ENCODE measurements at regions not wholly inside any gene's neighbourhood (a gene's known extent, or its start where the extent isn't known, plus 50 kb on each side); places are given as distances from the start of the nearest gene placed in this dataset.

DNA sequence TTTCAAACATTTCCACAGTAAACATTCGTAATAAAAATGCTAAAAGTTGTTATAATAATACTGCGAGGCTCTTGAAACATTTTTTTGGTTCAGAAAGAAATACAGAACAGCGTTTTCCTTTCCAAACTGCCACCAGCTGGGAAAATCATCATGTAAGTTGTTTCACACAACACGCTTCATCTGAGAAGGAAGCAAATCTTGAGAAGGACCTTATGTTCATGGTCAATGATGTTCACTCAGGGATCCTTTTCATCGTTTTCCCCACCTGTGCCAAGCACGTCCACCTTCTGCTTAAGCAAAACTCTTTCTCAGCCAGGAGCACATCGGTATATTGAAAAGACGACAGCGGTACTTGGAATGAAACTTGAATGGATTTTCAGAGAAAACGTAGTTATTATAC lies 274.5 kb upstream of the ELAC2 start:
- no peak overlapping the region for H3K4me3 Mint-ChIP-seq

DNA sequence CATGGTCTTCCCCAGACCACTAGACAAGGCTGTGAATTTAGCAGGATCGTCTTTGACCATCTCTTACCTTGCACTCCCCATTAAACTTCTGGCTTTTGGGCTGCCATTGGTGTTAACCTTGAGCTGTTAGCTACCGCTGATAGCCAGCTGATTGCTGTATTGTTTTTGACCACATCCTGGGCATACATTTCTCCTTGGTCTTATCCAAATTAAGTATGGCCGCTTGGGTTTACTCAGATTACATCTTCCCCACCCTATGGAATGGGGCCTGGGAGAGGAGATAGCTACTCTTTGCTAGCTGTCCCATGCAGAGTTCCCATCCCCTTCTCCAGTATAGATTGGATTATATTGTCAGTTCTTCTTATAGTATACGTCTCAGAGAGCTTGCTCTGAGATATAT lies 270.4 kb upstream of the ELAC2 start:
- Mint-ChIP-seq H3K27me3 (ENCODE audit: low read depth, poor library complexity) (no peaks in the 10 kb centered on the region), H3K4me1 (no peaks in the 10 kb centered on the region), H3K4me3 (no peak overlapping the region), H3K36me3 (ENCODE audit: low read depth) (no peaks in the 10 kb centered on the region), H3K9me3 (no peaks in the 10 kb centered on the region), H3K27ac (no peak overlapping the region)
- TF ChIP-seq, protein P1, sequence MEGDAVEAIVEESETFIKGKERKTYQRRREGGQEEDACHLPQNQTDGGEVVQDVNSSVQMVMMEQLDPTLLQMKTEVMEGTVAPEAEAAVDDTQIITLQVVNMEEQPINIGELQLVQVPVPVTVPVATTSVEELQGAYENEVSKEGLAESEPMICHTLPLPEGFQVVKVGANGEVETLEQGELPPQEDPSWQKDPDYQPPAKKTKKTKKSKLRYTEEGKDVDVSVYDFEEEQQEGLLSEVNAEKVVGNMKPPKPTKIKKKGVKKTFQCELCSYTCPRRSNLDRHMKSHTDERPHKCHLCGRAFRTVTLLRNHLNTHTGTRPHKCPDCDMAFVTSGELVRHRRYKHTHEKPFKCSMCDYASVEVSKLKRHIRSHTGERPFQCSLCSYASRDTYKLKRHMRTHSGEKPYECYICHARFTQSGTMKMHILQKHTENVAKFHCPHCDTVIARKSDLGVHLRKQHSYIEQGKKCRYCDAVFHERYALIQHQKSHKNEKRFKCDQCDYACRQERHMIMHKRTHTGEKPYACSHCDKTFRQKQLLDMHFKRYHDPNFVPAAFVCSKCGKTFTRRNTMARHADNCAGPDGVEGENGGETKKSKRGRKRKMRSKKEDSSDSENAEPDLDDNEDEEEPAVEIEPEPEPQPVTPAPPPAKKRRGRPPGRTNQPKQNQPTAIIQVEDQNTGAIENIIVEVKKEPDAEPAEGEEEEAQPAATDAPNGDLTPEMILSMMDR (IDR thresholded peaks at IDR 0.05), result no peak
- no peak for DNase-seq

More for the DNA sequence above, 274.5 kb upstream of the ELAC2 start:
- DNase-seq, result no peak
- TF ChIP-seq, protein P1 (IDR thresholded peaks at IDR 0.05), result no peak
- H3K27me3 Mint-ChIP-seq (ENCODE audit: low read depth, poor library complexity), result peaks cover 6% of the 10 kb centered on the region
- H3K27ac Mint-ChIP-seq, result no peak overlapping the region
- H3K4me1 Mint-ChIP-seq, result no peaks in the 10 kb centered on the region
- no peaks in the 10 kb centered on the region for H3K36me3 Mint-ChIP-seq (ENCODE audit: low read depth)
- no peaks in the 10 kb centered on the region for H3K9me3 Mint-ChIP-seq

DNA sequence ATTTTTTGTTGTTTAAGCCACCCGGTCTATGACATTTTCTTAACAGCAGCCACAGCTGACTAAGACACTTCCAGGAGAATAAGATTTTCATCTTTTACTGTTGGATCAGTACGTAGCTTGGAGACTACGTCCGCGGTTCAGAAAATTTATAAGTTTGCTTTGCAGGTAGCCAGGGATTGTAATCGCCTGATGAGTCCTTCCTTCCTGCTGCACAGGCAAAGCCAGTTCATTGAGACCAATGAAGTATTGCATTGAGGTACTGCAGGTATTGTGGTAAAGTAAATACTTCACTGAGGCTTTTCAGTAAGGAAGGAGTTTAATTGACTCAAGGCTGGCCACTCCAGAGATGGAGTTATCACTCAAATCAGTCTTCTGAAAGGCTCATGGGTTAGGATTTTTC lies 269.4 kb upstream of the ELAC2 start:
- Mint-ChIP-seq H3K36me3 (ENCODE audit: low read depth) (no peaks in the 10 kb centered on the region), H3K27ac (no peak overlapping the region), H3K27me3 (ENCODE audit: low read depth, poor library complexity) (no peaks in the 10 kb centered on the region), H3K9me3 (no peaks in the 10 kb centered on the region), H3K4me3 (no peak overlapping the region), H3K4me1 (no peaks in the 10 kb centered on the region)
- TF ChIP-seq, protein P1 (IDR thresholded peaks at IDR 0.05), result no peak
- DNase-seq, result no peak

DNA sequence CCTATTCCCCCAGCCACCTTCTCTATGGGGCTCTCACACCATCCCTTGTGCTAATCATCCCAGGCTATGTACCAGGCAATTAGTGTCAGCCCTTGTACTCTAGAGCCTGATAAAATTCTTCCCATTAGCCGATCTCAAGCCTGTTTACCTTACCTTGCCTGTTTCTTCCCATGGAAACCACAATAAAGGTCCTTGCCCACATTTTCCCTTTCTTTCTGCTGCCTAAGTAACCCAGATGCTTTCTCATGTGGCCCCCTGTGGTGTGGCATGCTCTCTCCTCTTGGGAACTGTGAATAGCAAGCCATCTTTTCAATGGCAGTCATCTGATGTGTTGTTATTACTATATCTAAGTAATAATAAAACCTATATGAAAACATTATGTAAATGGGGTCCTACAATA lies 265.8 kb upstream of the ELAC2 start:
- Mint-ChIP-seq H3K4me3 (no peak overlapping the region), H3K4me1 (no peaks in the 10 kb centered on the region), H3K27me3 (ENCODE audit: low read depth, poor library complexity) (no peaks in the 10 kb centered on the region), H3K36me3 (ENCODE audit: low read depth) (no peaks in the 10 kb centered on the region), H3K9me3 (no peaks in the 10 kb centered on the region), H3K27ac (no peak overlapping the region)
- TF ChIP-seq, protein P1 (IDR thresholded peaks at IDR 0.05), result no peak
- no peak for DNase-seq

DNA sequence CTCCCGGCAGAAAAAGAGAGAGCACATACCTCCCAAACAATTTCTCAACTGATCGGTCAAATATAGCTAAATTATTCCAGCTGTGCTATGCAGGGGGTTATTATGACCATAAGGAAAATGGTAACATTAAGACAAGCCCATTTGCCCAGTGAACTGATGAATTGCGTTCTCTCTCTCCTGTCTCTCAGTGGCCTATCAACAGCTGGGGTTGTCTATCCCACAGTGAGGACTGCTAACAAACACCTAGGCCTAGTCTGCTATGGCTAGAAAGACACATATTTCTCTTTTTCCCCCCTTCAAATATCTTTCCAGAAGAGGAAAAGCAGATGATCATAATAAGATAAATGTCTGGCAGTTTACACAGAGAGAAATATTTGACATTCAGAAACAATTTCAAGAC lies 263.8 kb upstream of the ELAC2 start:
- no peaks in the 10 kb centered on the region for H3K4me1 Mint-ChIP-seq
- H3K27ac Mint-ChIP-seq, result no peak overlapping the region
- TF ChIP-seq, protein P1 (IDR thresholded peaks at IDR 0.05), result no peak
- H3K36me3 Mint-ChIP-seq (ENCODE audit: low read depth), result peaks cover 7% of the 10 kb centered on the region
- H3K4me3 Mint-ChIP-seq, result no peak overlapping the region
- no peak for DNase-seq
- H3K27me3 Mint-ChIP-seq (ENCODE audit: low read depth, poor library complexity), result no peaks in the 10 kb centered on the region
- H3K9me3 Mint-ChIP-seq, result peaks cover 7% of the 10 kb centered on the region

DNA sequence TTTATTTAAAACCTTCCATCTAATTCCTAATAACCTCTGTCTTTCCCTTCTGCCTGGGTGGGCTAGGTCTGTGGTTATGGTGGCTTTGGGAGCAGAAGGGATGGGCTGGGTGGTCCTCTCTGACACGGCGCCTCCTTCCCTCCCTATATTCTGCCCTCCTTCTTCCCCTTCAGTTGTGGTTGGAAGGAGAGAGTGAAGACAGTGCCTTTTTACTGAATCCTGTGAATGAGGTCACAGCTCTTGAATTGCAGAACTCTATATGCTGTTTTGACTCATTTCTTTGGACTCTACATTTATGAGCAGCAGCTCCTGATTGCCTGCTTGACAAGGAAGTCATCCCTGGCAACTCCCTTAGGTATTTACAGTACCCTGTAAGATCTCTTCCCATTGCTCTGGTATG lies 256.0 kb upstream of the ELAC2 start:
- H3K4me1 Mint-ChIP-seq, result peaks cover 9% of the 10 kb centered on the region
- no peaks in the 10 kb centered on the region for H3K27me3 Mint-ChIP-seq (ENCODE audit: low read depth, poor library complexity)
- H3K36me3 Mint-ChIP-seq (ENCODE audit: low read depth), result peaks cover 7% of the 10 kb centered on the region
- TF ChIP-seq, protein P1 (IDR thresholded peaks at IDR 0.05), result no peak
- no peak overlapping the region for H3K27ac Mint-ChIP-seq
- H3K4me3 Mint-ChIP-seq, result no peak overlapping the region
- DNase-seq, result no peak
- H3K9me3 Mint-ChIP-seq, result peaks cover 10% of the 10 kb centered on the region
